ENCODE measurements at regions not wholly inside any gene's neighbourhood (a gene's known extent, or its start where the extent isn't known, plus 50 kb on each side); places are given as distances from the start of the nearest gene placed in this dataset.

- Histone ChIP-seq H3K4me3 (ENCODE audit: low read length) (no peak overlapping the region), H3K9me3 (ENCODE audit: insufficient read depth, low read depth, low read length) (no peaks in the 10 kb centered on the region), H3K36me3 (ENCODE audit: insufficient read depth, low read depth, low read length) (no peaks in the 10 kb centered on the region), H3K27ac (ENCODE audit: low read length) (no peak overlapping the region), H3K4me1 (ENCODE audit: insufficient read depth, low read length) (no peaks in the 10 kb centered on the region), H3K9ac (ENCODE audit: low read depth, low read length) (no peak overlapping the region), H3K27me3 (ENCODE audit: insufficient read depth, low read length) (no peaks in the 10 kb centered on the region)
These were observed 406.3 kb upstream of the CPEB2 start for GRCh38 chr4:14596028-14596427.

GRCh38 chr4:14596437-14596836, 405.8 kb upstream of the CPEB2 start:
- Histone ChIP-seq H3K36me3 (ENCODE audit: insufficient read depth, low read depth, low read length) (no peaks in the 10 kb centered on the region), H3K4me3 (ENCODE audit: low read length) (no peak overlapping the region), H3K9ac (ENCODE audit: low read depth, low read length) (no peak overlapping the region), H3K4me1 (ENCODE audit: insufficient read depth, low read length) (no peaks in the 10 kb centered on the region), H3K27ac (ENCODE audit: low read length) (no peak overlapping the region), H3K9me3 (ENCODE audit: insufficient read depth, low read depth, low read length) (no peaks in the 10 kb centered on the region), H3K27me3 (ENCODE audit: insufficient read depth, low read length) (no peaks in the 10 kb centered on the region)

- H3K4me3 ChIP-seq (ENCODE audit: low read length) = no peak overlapping the region
- no peaks in the 10 kb centered on the region for H3K27me3 ChIP-seq (ENCODE audit: insufficient read depth, low read length)
- peaks cover 1% of the 10 kb centered on the region; the same call in 1 of the 2 replicates for H3K4me1 ChIP-seq (ENCODE audit: insufficient read depth, low read length)
- H3K36me3 ChIP-seq (ENCODE audit: insufficient read depth, low read depth, low read length) = no peaks in the 10 kb centered on the region
- no peaks in the 10 kb centered on the region for H3K9me3 ChIP-seq (ENCODE audit: insufficient read depth, low read depth, low read length)
- no peak overlapping the region for H3K27ac ChIP-seq (ENCODE audit: low read length)
- H3K9ac ChIP-seq (ENCODE audit: low read depth, low read length) = no peak overlapping the region
These were observed 405.4 kb upstream of the CPEB2 start for GRCh38 chr4:14596904-14597303.

GRCh38 chr4:14602206-14602605, 400.1 kb upstream of the CPEB2 start:
- H3K9me3 ChIP-seq (ENCODE audit: insufficient read depth, low read depth, low read length) = no peaks in the 10 kb centered on the region
- no peak overlapping the region for H3K4me3 ChIP-seq (ENCODE audit: low read length)
- peaks cover 4% of the 10 kb centered on the region; the same call in 1 of the 2 replicates for H3K4me1 ChIP-seq (ENCODE audit: insufficient read depth, low read length)
- no peak overlapping the region for H3K27ac ChIP-seq (ENCODE audit: low read length)
- no peaks in the 10 kb centered on the region for H3K36me3 ChIP-seq (ENCODE audit: insufficient read depth, low read depth, low read length)
- no peak overlapping the region for H3K9ac ChIP-seq (ENCODE audit: low read depth, low read length)
- no peaks in the 10 kb centered on the region for H3K27me3 ChIP-seq (ENCODE audit: insufficient read depth, low read length)

- Histone ChIP-seq H3K4me1 (ENCODE audit: insufficient read depth, low read length) (peaks cover 2% of the 10 kb centered on the region; the same call in 1 of the 2 replicates), H3K27me3 (ENCODE audit: insufficient read depth, low read length) (no peaks in the 10 kb centered on the region), H3K9ac (ENCODE audit: low read depth, low read length) (no peak overlapping the region), H3K9me3 (ENCODE audit: insufficient read depth, low read depth, low read length) (no peaks in the 10 kb centered on the region), H3K4me3 (ENCODE audit: low read length) (no peak overlapping the region), H3K27ac (ENCODE audit: low read length) (no peak overlapping the region), H3K36me3 (ENCODE audit: insufficient read depth, low read depth, low read length) (no peaks in the 10 kb centered on the region)
These were observed 395.3 kb upstream of the CPEB2 start for GRCh38 chr4:14607001-14607400.

- Histone ChIP-seq H3K9me3 (ENCODE audit: insufficient read depth, low read depth, low read length) (no peaks in the 10 kb centered on the region), H3K4me1 (ENCODE audit: insufficient read depth, low read length) (no peaks in the 10 kb centered on the region), H3K36me3 (ENCODE audit: insufficient read depth, low read depth, low read length) (no peaks in the 10 kb centered on the region), H3K27me3 (ENCODE audit: insufficient read depth, low read length) (no peaks in the 10 kb centered on the region), H3K9ac (ENCODE audit: low read depth, low read length) (no peak overlapping the region), H3K27ac (ENCODE audit: low read length) (no peak overlapping the region), H3K4me3 (ENCODE audit: low read length) (no peak overlapping the region)
These were observed 394.7 kb upstream of the CPEB2 start for GRCh38 chr4:14607578-14607977.

- Histone ChIP-seq H3K36me3 (ENCODE audit: insufficient read depth, low read depth, low read length) (no peaks in the 10 kb centered on the region), H3K4me3 (ENCODE audit: low read length) (no peak overlapping the region), H3K27ac (ENCODE audit: low read length) (no peak overlapping the region), H3K4me1 (ENCODE audit: insufficient read depth, low read length) (no peaks in the 10 kb centered on the region), H3K27me3 (ENCODE audit: insufficient read depth, low read length) (no peaks in the 10 kb centered on the region), H3K9me3 (ENCODE audit: insufficient read depth, low read depth, low read length) (no peaks in the 10 kb centered on the region), H3K9ac (ENCODE audit: low read depth, low read length) (no peak overlapping the region)
These were observed 393.7 kb upstream of the CPEB2 start for GRCh38 chr4:14608630-14609029.

GRCh38 chr4:14614840-14615239, 387.4 kb upstream of the CPEB2 start:
- no peaks in the 10 kb centered on the region for H3K4me1 ChIP-seq (ENCODE audit: insufficient read depth, low read length)
- no peak overlapping the region for H3K4me3 ChIP-seq (ENCODE audit: low read length)
- H3K27me3 ChIP-seq (ENCODE audit: insufficient read depth, low read length) = no peaks in the 10 kb centered on the region
- H3K27ac ChIP-seq (ENCODE audit: low read length) = no peak overlapping the region
- no peaks in the 10 kb centered on the region for H3K9me3 ChIP-seq (ENCODE audit: insufficient read depth, low read depth, low read length)
- H3K9ac ChIP-seq (ENCODE audit: low read depth, low read length) = no peak overlapping the region
- no peaks in the 10 kb centered on the region for H3K36me3 ChIP-seq (ENCODE audit: insufficient read depth, low read depth, low read length)

GRCh38 chr4:14615671-14616070, 386.6 kb upstream of the CPEB2 start:
- no peak overlapping the region for H3K27ac ChIP-seq (ENCODE audit: low read length)
- no peak overlapping the region for H3K9ac ChIP-seq (ENCODE audit: low read depth, low read length)
- no peaks in the 10 kb centered on the region for H3K9me3 ChIP-seq (ENCODE audit: insufficient read depth, low read depth, low read length)
- no peak overlapping the region for H3K4me3 ChIP-seq (ENCODE audit: low read length)
- no peaks in the 10 kb centered on the region for H3K27me3 ChIP-seq (ENCODE audit: insufficient read depth, low read length)
- H3K4me1 ChIP-seq (ENCODE audit: insufficient read depth, low read length) = peaks cover 7% of the 10 kb centered on the region
- H3K36me3 ChIP-seq (ENCODE audit: insufficient read depth, low read depth, low read length) = no peaks in the 10 kb centered on the region

GRCh38 chr4:14620567-14621141, 381.6 kb upstream of the CPEB2 start:
- no peaks in the 10 kb centered on the region for H3K27me3 ChIP-seq (ENCODE audit: insufficient read depth, low read length)
- H3K4me1 ChIP-seq (ENCODE audit: insufficient read depth, low read length) = peaks cover 20% of the 10 kb centered on the region
- no peaks in the 10 kb centered on the region for H3K9me3 ChIP-seq (ENCODE audit: insufficient read depth, low read depth, low read length)
- H3K9ac ChIP-seq (ENCODE audit: low read depth, low read length) = no peak overlapping the region
- H3K4me3 ChIP-seq (ENCODE audit: low read length) = peak overlapping the region; percentile 33; the same call in 1 of the 2 replicates
- no peak overlapping the region for H3K27ac ChIP-seq (ENCODE audit: low read length)
- H3K36me3 ChIP-seq (ENCODE audit: insufficient read depth, low read depth, low read length) = no peaks in the 10 kb centered on the region

- Histone ChIP-seq H3K4me3 (ENCODE audit: low read length) (no peak overlapping the region), H3K27ac (ENCODE audit: low read length) (no peak overlapping the region), H3K9me3 (ENCODE audit: insufficient read depth, low read depth, low read length) (no peaks in the 10 kb centered on the region), H3K36me3 (ENCODE audit: insufficient read depth, low read depth, low read length) (no peaks in the 10 kb centered on the region), H3K9ac (ENCODE audit: low read depth, low read length) (no peak overlapping the region), H3K27me3 (ENCODE audit: insufficient read depth, low read length) (no peaks in the 10 kb centered on the region), H3K4me1 (ENCODE audit: insufficient read depth, low read length) (peaks cover 20% of the 10 kb centered on the region)
These were observed 380.4 kb upstream of the CPEB2 start for GRCh38 chr4:14621731-14622463.

GRCh38 chr4:14627038-14627437, 375.2 kb upstream of the CPEB2 start:
- H3K36me3 ChIP-seq (ENCODE audit: insufficient read depth, low read depth, low read length) = no peaks in the 10 kb centered on the region
- peaks cover 4% of the 10 kb centered on the region; the same call in 1 of the 2 replicates for H3K4me1 ChIP-seq (ENCODE audit: insufficient read depth, low read length)
- no peaks in the 10 kb centered on the region for H3K27me3 ChIP-seq (ENCODE audit: insufficient read depth, low read length)
- H3K9me3 ChIP-seq (ENCODE audit: insufficient read depth, low read depth, low read length) = no peaks in the 10 kb centered on the region
- no peak overlapping the region for H3K4me3 ChIP-seq (ENCODE audit: low read length)
- no peak overlapping the region for H3K9ac ChIP-seq (ENCODE audit: low read depth, low read length)
- H3K27ac ChIP-seq (ENCODE audit: low read length) = no peak overlapping the region
